H1 (cell line): ENCODE measurements at regions not wholly inside any gene's neighbourhood (a gene's known extent, or its start where the extent isn't known, plus 50 kb on each side); places are given as distances from the start of the nearest gene placed in this dataset.

Source experiments
- EP300 ChIP-seq, 2 experiments: IDR thresholded peaks; 1 replicate in 1 of 2; 2 replicates in 1 of 2; pipeline ENCODE4 v1.6.1; 2011 to 2012; ENCODE audit warnings: low read depth in 2 of 2, low read length in 2 of 2, mild to moderate bottlenecking in 2 of 2, borderline replicate concordance in 1 of 2, inconsistent platforms in 1 of 2, moderate library complexity in 1 of 2
- YY1 ChIP-seq: IDR thresholded peaks from 2 replicates; pipeline ENCODE4 v1.6.1; 2011; ENCODE audit warnings: low read depth, mild to moderate bottlenecking, low read length
- TF ChIP-seq, protein P1 (sequence below), 3 experiments: IDR thresholded peaks; 1 replicate in 2 of 3; 2 replicates in 1 of 3; pipeline versions ENCODE4 v1.5.1 to v1.6.1; 2011; ENCODE audit warnings: low read length in 3 of 3, mild to moderate bottlenecking in 3 of 3, inconsistent platforms in 2 of 3, low read depth in 1 of 3, moderate library complexity in 1 of 3; ENCODE audit not compliant: insufficient read depth in 1 of 3; ENCODE audit errors: control extremely low read depth in 1 of 3

- TF ChIP-seq, protein P1, sequence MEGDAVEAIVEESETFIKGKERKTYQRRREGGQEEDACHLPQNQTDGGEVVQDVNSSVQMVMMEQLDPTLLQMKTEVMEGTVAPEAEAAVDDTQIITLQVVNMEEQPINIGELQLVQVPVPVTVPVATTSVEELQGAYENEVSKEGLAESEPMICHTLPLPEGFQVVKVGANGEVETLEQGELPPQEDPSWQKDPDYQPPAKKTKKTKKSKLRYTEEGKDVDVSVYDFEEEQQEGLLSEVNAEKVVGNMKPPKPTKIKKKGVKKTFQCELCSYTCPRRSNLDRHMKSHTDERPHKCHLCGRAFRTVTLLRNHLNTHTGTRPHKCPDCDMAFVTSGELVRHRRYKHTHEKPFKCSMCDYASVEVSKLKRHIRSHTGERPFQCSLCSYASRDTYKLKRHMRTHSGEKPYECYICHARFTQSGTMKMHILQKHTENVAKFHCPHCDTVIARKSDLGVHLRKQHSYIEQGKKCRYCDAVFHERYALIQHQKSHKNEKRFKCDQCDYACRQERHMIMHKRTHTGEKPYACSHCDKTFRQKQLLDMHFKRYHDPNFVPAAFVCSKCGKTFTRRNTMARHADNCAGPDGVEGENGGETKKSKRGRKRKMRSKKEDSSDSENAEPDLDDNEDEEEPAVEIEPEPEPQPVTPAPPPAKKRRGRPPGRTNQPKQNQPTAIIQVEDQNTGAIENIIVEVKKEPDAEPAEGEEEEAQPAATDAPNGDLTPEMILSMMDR (IDR thresholded peaks at IDR 0.05; ENCODE audit: control extremely low read depth in 1 of 3, insufficient read depth in 1 of 3, low read depth in 1 of 3, low read length in 3 of 3), result no peak
- TF ChIP-seq EP300 (IDR thresholded peaks at IDR 0.05; ENCODE audit: borderline replicate concordance in 1 of 2, low read depth in 2 of 2, low read length in 2 of 2) (no peak), YY1 (no peak)
These were observed 711.2 kb downstream of the KCNA4 start for GRCh38 chr11:29305456-29306232.
